ENCODE measurements at regions not wholly inside any gene's neighbourhood (a gene's known extent, or its start where the extent isn't known, plus 50 kb on each side); places are given as distances from the start of the nearest gene placed in this dataset.

GRCh38 chr1:60280819-60281218 lies 207.2 kb upstream of the C1orf87 start:
- TF ChIP-seq POLR2AphosphoS5 (IDR thresholded peaks at IDR 0.05; ENCODE audit: borderline replicate concordance, low read depth, low read length): no peak
- no peak for TF ChIP-seq EZH2 (IDR thresholded peaks at IDR 0.05)
- TF ChIP-seq FOXP2 (optimal IDR thresholded peaks at IDR 0.05; ENCODE audit: control extremely low read depth, extremely low read length, insufficient read depth): no peak

Data from SK-N-MC (cell line).